Immature natural killer cell (primary cell): ENCODE measurements at regions not wholly inside any gene's neighbourhood (a gene's known extent, or its start where the extent isn't known, plus 50 kb on each side); places are given as distances from the start of the nearest gene placed in this dataset.

ENCODE experiments used
- DNase-seq, 3 donors: peaks; one replicate each; pipeline ENCODE4 v3.0.0; 2022; ENCODE audit warnings: mixed read lengths in 1 of 3
- H3K27ac Mint-ChIP-seq, 6 donors: one replicate each; pipeline ENCODE4 v1.8.0; 2020; ENCODE audit warnings: mixed read lengths in 6 of 6, mild to moderate bottlenecking in 5 of 6, inconsistent platforms in 4 of 6, moderate library complexity in 3 of 6
- H3K27me3 Mint-ChIP-seq, 3 donors: one replicate each; pipeline ENCODE4 v1.8.0; 2020 to 2021; ENCODE audit warnings: low read depth in 3 of 3, mild to moderate bottlenecking in 3 of 3, mixed read lengths in 3 of 3, moderate library complexity in 3 of 3, inconsistent platforms in 1 of 3
- H3K36me3 Mint-ChIP-seq, 3 donors: one replicate each; pipeline ENCODE4 v1.8.0; 2020; ENCODE audit warnings: mixed read lengths in 3 of 3, inconsistent platforms in 2 of 3, mild to moderate bottlenecking in 2 of 3
- H3K4me1 Mint-ChIP-seq, 2 donors: one replicate each; pipeline ENCODE4 v1.8.0; 2020; ENCODE audit warnings: inconsistent platforms in 2 of 2, mild to moderate bottlenecking in 2 of 2, mixed read lengths in 2 of 2, moderate library complexity in 1 of 2
- H3K4me3 Mint-ChIP-seq, 5 donors: one replicate each; pipeline ENCODE4 v1.8.0; 2020; ENCODE audit warnings: mild to moderate bottlenecking in 5 of 5, mixed read lengths in 5 of 5, inconsistent platforms in 3 of 5, moderate library complexity in 3 of 5
- H3K9me3 Mint-ChIP-seq, 6 donors: one replicate each; pipeline ENCODE4 v1.8.0; 2020; ENCODE audit warnings: mild to moderate bottlenecking in 6 of 6, mixed read lengths in 6 of 6, inconsistent platforms in 4 of 6, moderate library complexity in 3 of 6

DNA sequence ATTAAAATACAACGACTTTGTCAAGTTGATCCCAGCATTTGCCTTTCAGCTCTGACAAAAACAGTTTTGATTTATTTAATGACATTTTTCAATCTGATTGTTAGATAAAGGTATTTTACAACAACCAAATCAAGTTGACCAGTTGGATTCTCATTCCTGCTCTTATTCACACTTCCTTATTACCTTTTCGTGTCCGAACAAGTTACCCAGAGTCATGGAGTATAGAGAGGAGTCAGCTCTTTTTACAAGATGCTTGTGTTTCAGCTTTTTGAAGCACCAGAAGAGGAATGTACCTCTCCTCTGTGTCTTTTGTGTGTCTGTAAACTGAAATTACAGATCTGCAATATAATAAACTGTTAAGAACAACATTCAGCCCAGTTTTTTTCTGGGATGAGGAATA is 151.3 kb upstream of the TMEM161B start:
- Mint-ChIP-seq H3K4me3 (no peak overlapping the region), H3K36me3 (no peaks in the 10 kb centered on the region), H3K4me1 (no peaks in the 10 kb centered on the region), H3K27ac (no peak overlapping the region), H3K27me3 (peaks cover 0 to 4% (median 2%) of the 10 kb centered on the region in 3 donors), H3K9me3 (no peaks in the 10 kb centered on the region)
- no peak for DNase-seq

DNA sequence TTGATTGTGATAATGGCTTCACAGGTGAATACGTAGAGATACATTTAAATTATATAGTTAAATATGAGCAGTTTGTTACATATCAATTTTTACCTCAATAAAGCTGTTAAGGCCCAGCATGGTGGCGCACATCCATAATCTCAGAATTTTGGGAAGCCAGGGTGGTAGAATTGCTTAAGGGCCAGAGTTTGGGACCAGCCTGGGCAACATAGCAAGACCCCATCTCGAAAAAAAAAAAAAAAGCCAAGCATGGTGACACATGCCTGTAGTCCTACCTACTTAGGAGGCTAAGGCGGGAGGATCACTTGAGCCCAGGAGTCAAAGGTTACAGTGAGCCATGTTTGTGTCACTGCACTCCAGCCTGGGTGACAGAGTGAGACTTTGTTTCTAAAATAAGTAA is 138.7 kb upstream of the TMEM161B start:
- Mint-ChIP-seq H3K36me3 (no peaks in the 10 kb centered on the region), H3K27ac (no peak overlapping the region), H3K4me3 (no peak overlapping the region), H3K27me3 (peaks cover 4 to 9% (median 5%) of the 10 kb centered on the region in 3 donors), H3K9me3 (no peaks in the 10 kb centered on the region), H3K4me1 (no peaks in the 10 kb centered on the region)
- DNase-seq = no peak

DNA sequence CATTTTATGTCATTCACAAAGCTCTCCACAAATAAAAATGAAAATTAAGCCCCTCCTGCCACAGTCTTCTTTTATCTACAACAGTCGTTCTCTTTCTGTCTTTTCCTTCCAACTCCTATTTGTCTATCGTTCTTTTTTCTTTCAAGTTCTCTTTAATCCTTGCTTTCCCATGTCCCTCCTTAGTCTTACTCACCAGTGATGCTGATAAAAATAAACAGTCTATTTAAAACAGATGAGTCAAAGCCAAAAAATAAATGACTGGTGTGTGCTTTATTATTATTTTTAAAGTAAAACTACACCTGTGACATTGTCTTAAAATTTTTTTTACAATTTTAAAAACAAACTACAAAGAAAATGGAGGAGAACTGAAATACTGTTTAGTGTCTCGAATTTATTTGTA is 137.1 kb upstream of the TMEM161B start:
- no peaks in the 10 kb centered on the region for H3K36me3 Mint-ChIP-seq
- no peak overlapping the region for H3K4me3 Mint-ChIP-seq
- H3K4me1 Mint-ChIP-seq = no peaks in the 10 kb centered on the region
- no peak overlapping the region for H3K27ac Mint-ChIP-seq
- DNase-seq = no peak
- no peaks in the 10 kb centered on the region for H3K9me3 Mint-ChIP-seq
- H3K27me3 Mint-ChIP-seq = peaks cover 4 to 9% (median 6%) of the 10 kb centered on the region in 3 donors

DNA sequence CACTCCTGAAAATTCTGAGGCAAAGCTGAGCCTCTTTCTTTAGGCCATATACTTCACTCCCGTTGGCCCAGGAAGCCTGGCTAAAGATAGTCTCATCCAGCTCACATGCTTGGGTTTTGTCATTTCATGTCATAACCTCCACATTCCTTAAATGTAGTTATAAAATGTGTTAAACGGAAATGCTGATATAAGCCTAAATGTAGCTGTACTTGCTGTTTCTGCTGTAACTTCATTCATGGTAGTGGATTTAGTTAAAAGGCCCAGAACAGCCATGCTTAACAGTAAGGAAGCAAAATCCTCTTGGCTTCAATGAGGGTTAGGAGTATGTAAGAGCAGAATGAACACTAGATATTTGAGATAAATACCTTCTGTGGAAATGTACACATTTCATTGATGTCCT is 135.8 kb upstream of the TMEM161B start:
- no peaks in the 10 kb centered on the region for H3K36me3 Mint-ChIP-seq
- H3K4me1 Mint-ChIP-seq = no peaks in the 10 kb centered on the region
- H3K4me3 Mint-ChIP-seq = no peak overlapping the region
- no peak for DNase-seq
- no peaks in the 10 kb centered on the region for H3K9me3 Mint-ChIP-seq
- peaks cover 4 to 7% (median 6%) of the 10 kb centered on the region in 3 donors for H3K27me3 Mint-ChIP-seq
- H3K27ac Mint-ChIP-seq = no peak overlapping the region

DNA sequence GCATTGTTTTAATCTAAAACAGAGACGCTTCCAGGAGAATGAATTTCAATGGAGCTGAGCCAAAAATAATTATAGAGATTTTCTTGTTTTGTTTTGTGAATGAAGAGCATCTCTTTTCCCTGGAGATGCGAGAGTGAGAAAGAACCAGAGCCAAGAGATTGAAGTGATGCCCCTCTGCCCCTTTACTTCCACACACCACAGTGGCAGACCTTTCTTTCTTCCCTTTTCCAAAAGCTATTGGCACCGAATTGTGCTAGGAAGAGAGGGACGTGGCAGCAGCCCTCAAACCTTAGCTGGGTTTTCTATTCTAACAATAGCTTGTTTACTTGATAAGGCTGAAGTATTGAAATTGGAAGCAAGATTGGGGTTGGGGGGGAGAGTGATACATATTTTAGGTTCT is 133.0 kb upstream of the TMEM161B start:
- Mint-ChIP-seq H3K27ac (no peak overlapping the region), H3K36me3 (no peaks in the 10 kb centered on the region), H3K9me3 (peaks cover 0 to 2% (median 0%) of the 10 kb centered on the region in 6 donors), H3K4me3 (no peak overlapping the region), H3K27me3 (peaks cover 4 to 11% (median 5%) of the 10 kb centered on the region in 3 donors), H3K4me1 (no peaks in the 10 kb centered on the region)
- no peak for DNase-seq

DNA sequence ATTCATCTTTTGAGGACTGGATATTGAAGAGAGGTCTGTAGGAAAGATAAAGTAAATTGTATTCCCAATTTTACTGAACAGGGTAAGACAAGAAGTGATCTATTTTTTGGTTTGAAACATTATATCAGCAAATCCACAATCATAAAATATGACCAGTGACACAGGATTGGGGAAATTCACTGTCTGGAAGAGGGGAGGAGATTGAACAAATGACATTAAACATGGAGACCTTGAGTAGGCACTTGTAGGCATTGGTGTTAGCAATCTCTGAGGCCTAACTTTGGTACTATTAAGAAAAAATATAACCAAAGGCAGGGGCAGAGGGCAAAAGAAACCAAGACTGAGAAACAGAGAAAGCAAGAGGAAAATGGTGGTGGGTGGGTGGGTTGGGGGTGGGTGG is 132.6 kb upstream of the TMEM161B start:
- H3K4me3 Mint-ChIP-seq = no peak overlapping the region
- H3K4me1 Mint-ChIP-seq = no peaks in the 10 kb centered on the region

DNA sequence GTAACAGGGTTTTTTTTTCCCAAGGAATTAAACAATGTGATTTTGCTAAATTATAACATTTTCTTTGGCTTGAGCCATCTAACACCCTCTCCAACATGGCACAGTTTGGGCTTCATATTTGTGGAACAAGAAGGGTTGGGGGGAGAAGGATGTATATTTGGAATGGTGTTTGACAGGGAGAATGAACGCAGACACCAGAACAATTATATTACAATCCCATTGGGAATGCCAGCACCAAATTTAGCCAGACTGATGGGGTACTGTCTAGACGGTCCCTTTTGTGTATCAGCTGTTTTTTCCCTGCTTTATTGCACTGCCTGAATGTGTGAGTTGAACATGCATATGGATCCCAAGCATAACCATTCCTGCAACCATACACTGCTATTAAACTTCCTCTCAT is 130.9 kb upstream of the TMEM161B start:
- H3K36me3 Mint-ChIP-seq = no peaks in the 10 kb centered on the region
- H3K27me3 Mint-ChIP-seq = peaks cover 0 to 6% (median 6%) of the 10 kb centered on the region in 3 donors
- H3K4me3 Mint-ChIP-seq = no peak overlapping the region
- peaks cover 0 to 2% (median 0%) of the 10 kb centered on the region in 6 donors for H3K9me3 Mint-ChIP-seq
- DNase-seq = no peak
- no peaks in the 10 kb centered on the region for H3K4me1 Mint-ChIP-seq
- H3K27ac Mint-ChIP-seq = no peak overlapping the region

More for the DNA sequence above, 132.6 kb upstream of the TMEM161B start:
- no peak overlapping the region for H3K27ac Mint-ChIP-seq
- peaks cover 0 to 2% (median 0%) of the 10 kb centered on the region in 6 donors for H3K9me3 Mint-ChIP-seq
- H3K36me3 Mint-ChIP-seq = no peaks in the 10 kb centered on the region
- DNase-seq = no peak
- peaks cover 4 to 11% (median 5%) of the 10 kb centered on the region in 3 donors for H3K27me3 Mint-ChIP-seq

DNA sequence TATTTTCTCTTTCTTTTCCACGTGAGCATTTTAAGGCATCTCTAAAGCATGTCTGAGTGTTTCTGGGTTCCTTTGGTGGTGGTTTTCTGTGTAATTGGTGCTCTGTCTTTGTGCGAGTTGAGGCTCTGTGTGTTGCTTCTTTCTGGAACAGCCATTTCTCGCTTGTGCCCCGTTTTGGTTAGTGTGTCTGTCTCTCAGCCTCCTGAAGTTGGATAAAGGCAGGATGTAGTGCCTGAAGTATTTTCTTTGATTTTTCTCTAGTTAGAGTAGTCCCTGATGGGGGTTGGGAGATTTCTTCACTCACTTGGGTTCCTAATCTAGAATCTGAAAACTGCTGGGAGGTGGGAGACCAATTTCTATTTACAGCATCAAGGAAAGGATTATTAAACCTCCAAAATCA is 129.7 kb upstream of the TMEM161B start:
- Mint-ChIP-seq H3K4me3 (no peak overlapping the region), H3K4me1 (no peaks in the 10 kb centered on the region), H3K27ac (no peak overlapping the region), H3K27me3 (peaks cover 0 to 6% (median 4%) of the 10 kb centered on the region in 3 donors), H3K36me3 (no peaks in the 10 kb centered on the region), H3K9me3 (peaks cover 0 to 2% (median 0%) of the 10 kb centered on the region in 6 donors)
- DNase-seq = no peak

DNA sequence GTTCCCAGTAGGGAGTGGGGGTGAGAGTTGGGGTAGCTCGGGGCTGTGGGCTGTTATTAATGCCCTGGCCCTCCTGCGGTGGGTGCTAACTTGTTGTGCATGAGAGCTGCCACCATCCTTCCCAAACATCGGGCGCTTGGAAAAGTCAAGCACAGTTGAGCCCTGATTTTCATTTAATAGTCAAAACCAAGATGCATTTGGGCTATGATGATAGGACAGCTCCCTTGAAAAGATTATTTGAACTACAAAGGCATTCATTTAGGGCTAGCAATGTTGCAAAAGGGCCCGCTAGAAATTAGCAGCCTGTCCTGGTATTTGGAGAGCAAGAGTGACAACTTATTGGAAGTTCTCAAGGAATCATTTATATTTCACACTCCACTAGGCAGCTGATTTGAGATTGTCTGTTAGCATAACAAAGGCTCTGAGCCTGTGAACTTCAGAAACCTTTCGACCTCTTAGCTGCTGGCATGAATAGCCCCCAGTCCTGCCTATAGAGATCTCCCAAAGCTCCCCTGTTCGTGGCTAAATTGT is 128.2 kb upstream of the TMEM161B start:
- no peak overlapping the region for H3K27ac Mint-ChIP-seq

DNA sequence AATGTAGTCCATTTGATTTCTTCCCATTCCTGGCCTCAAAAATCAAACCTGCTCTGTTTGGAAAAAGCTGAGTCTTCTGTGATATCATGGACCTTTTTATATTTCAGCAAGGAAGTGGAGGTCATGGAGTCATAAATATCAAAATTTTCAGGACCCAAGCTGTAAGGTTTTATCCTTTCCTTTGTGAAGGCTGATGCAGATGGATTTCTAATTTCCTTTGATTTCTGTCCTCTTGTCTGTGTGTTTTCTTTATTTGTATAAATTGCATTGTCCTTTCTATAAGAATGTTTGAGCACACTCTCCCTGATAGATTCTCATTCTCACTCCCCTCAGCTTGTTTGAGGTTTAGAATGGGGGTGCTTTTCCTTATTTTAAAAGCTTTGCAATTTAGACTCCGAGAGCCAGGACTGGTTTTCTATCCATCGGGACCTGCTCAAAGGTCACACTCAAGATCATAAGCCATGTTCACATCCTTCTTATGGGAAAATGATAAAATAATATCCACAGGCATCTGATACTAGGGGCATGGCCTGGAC is 127.4 kb upstream of the TMEM161B start:
- Mint-ChIP-seq H3K27me3 (peaks cover 4 to 6% (median 4%) of the 10 kb centered on the region in 3 donors), H3K36me3 (no peaks in the 10 kb centered on the region), H3K9me3 (peaks cover 0 to 2% (median 0%) of the 10 kb centered on the region in 6 donors), H3K27ac (no peak overlapping the region), H3K4me1 (no peaks in the 10 kb centered on the region), H3K4me3 (no peak overlapping the region)
- DNase-seq = no peak

More for the DNA sequence above, 128.2 kb upstream of the TMEM161B start:
- H3K4me3 Mint-ChIP-seq = no peak overlapping the region
- peaks cover 4 to 6% (median 6%) of the 10 kb centered on the region in 3 donors for H3K27me3 Mint-ChIP-seq
- DNase-seq = no peak
- no peaks in the 10 kb centered on the region for H3K36me3 Mint-ChIP-seq
- no peaks in the 10 kb centered on the region for H3K4me1 Mint-ChIP-seq
- peaks cover 0 to 2% (median 0%) of the 10 kb centered on the region in 6 donors for H3K9me3 Mint-ChIP-seq

DNA sequence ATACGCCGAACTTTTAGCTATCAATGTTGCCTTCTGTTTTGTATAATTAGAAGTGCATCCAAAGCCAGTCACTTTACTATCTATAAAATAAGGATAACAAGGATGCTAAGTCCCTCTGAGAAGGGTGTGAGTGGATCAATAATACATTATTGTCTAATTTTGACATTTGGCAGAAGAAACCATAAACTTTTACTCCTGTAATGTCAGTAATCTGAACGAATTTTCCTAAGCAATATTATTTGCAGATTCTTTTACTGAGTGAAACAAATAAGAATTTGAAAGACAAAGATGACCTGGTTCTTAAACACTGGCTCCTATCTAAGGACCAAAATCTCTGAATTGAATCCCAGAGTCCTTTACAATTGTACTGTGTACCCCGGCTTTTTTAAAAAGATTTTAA is 126.6 kb upstream of the TMEM161B start:
- H3K4me1 Mint-ChIP-seq = no peaks in the 10 kb centered on the region
- H3K36me3 Mint-ChIP-seq = no peaks in the 10 kb centered on the region
- no peak overlapping the region for H3K4me3 Mint-ChIP-seq
- H3K9me3 Mint-ChIP-seq = peaks cover 0 to 2% (median 0%) of the 10 kb centered on the region in 6 donors
- no peak overlapping the region for H3K27ac Mint-ChIP-seq
- no peak for DNase-seq
- peaks cover 4 to 6% (median 4%) of the 10 kb centered on the region in 3 donors for H3K27me3 Mint-ChIP-seq

DNA sequence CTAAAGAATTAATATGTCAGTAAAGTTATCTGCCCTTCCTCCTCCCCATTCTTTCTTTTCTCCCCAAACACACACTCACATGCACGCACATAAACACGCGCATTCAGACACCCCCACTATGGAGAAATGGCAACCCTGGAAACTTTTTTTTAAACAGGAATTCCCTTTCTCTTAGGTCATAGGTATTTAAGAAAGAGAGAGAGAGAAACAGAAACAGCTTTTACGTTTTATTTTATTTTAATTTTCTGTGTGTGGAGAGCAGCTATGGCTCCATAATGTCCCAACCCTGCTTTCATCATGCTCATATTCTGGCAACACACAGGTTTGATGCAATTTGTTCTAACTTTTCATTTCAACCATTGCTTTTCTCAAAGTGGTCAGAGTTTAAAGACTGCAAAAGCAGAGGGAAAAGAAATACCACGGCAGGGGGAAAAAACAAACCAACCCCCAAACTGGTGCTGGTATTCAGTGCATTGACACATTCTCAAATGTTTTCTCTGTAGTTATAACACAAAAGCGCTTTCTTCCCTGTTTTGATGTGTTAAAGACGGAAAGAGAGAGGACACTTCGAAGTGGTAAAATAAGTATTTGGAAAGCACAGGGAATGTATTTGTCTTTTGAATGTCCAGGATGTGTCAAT is 126.0 kb upstream of the TMEM161B start:
- H3K36me3 Mint-ChIP-seq = no peaks in the 10 kb centered on the region
- H3K9me3 Mint-ChIP-seq = peaks cover 0 to 2% (median 0%) of the 10 kb centered on the region in 6 donors
- no peaks in the 10 kb centered on the region for H3K4me1 Mint-ChIP-seq
- H3K27me3 Mint-ChIP-seq = peaks cover 4 to 8% (median 4%) of the 10 kb centered on the region in 3 donors
- no peak for DNase-seq
- no peak overlapping the region for H3K4me3 Mint-ChIP-seq
- H3K27ac Mint-ChIP-seq = no peak overlapping the region

DNA sequence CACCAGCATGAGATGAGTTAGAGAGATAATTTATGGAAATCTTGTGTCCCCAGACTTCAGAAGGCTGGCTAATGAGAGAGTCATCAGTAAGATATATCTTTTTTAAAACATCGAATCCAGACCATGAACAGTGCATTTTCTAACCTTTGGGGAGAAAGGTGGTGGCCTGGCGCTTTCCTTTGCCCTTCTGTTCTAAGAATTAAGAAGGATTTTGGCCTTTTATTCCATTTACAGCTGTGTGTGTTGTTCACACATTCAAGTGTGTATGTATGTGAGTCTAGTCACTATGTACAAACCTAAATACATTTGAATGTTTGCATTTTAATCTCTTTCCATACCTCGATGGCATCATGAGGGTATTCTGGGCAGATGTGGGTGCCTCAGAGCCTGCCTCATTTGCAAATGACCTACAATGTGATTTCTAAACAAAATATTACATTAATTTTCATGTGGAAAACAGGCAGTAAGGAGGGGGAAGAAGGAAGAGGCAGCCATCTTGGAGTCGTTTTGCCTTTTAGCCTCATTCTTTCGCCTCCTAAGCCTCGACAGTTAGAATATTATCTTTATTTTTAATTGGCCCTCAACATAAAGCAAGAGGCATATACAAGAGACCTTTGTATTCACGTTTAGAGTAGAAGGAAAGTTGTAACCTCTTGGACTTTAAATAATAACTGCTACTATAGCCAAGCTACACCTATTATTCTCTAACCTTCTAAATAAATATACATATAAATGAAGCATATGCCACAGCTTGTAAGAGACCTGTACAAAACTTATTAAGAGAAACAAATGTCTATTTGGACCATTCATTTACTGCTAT is 125.3 kb upstream of the TMEM161B start:
- Mint-ChIP-seq H3K4me1 (no peaks in the 10 kb centered on the region), H3K9me3 (peaks cover 0 to 2% (median 0%) of the 10 kb centered on the region in 6 donors), H3K36me3 (no peaks in the 10 kb centered on the region), H3K27me3 (peaks cover 4 to 10% (median 4%) of the 10 kb centered on the region in 3 donors), H3K4me3 (no peak overlapping the region), H3K27ac (no peak overlapping the region)
- DNase-seq = no peak

DNA sequence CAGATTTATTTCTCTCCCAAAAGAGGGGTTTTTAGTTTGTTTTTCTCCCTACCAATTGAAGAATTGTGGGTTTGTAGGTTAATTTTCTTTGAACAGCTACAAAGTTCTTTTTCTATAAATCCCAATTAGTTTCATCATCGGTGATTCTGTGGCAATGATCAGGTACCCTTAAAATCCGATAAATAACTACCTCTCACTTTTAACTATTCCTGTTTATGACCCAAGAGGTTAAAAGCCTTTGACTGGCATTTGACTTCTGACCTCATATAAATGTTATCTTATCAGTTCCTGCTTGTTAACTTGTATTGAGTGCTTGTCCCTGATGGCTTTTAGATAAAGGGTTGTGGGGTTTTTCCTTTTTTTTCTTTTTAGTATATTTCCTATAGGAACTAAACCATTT is 124.4 kb upstream of the TMEM161B start:
- DNase-seq = no peak
- no peak overlapping the region for H3K27ac Mint-ChIP-seq
- peaks cover 6 to 8% (median 7%) of the 10 kb centered on the region in 3 donors for H3K27me3 Mint-ChIP-seq
- no peaks in the 10 kb centered on the region for H3K36me3 Mint-ChIP-seq
- no peak overlapping the region for H3K4me3 Mint-ChIP-seq
- peaks cover 0 to 3% (median 0%) of the 10 kb centered on the region in 6 donors for H3K9me3 Mint-ChIP-seq
- no peaks in the 10 kb centered on the region for H3K4me1 Mint-ChIP-seq
